Smooth muscle cell (in vitro differentiated cells): ENCODE measurements at regions not wholly inside any gene's neighbourhood (a gene's known extent, or its start where the extent isn't known, plus 50 kb on each side); places are given as distances from the start of the nearest gene placed in this dataset.
"Not testable (repeated sequence)": the region's sequence is repeated elsewhere in the genome, so short reads cannot be mapped to it uniquely, and the experiment has no call there.

Source experiments
- DNase-seq: peaks from one replicate; lab custom pipeline; 2025; ENCODE audit not compliant: unreplicated experiment; lab: John Stamatoyannopoulos, UW
- H2AFZ ChIP-seq: fragments of 200-600 bp; sonication (generic); 2 replicates; pipeline ENCODE4 v1.6.0; 2016; ENCODE audit warnings: antibody characterized with exemption, low read depth, mild to moderate bottlenecking
- H3F3A ChIP-seq: fragments of 200-600 bp; sonication (generic); 2 replicates; pipeline ENCODE4 v1.6.0; 2017; ENCODE audit warnings: antibody characterized with exemption, low read depth
- H3K27ac ChIP-seq: fragments of 200-600 bp; sonication (generic); 2 replicates; pipeline ENCODE4 v1.5.1; 2016; ENCODE audit warnings: low read depth, mild to moderate bottlenecking
- H3K27me3 ChIP-seq: fragments of 200-600 bp; sonication (generic); 2 replicates; pipeline ENCODE4 v1.6.1; 2016; ENCODE audit warnings: low read depth, mild to moderate bottlenecking
- H3K36me3 ChIP-seq: fragments of 200-600 bp; sonication (generic); 2 replicates; pipeline ENCODE4 v1.5.1; 2016; ENCODE audit warnings: low read depth
- H3K4me1 ChIP-seq: fragments of 200-600 bp; sonication (generic); 2 replicates; pipeline ENCODE4 v1.5.1; 2016; ENCODE audit warnings: low read depth
- H3K4me2 ChIP-seq: fragments of 200-600 bp; sonication (generic); 2 replicates; pipeline ENCODE4 v1.6.0; 2016; ENCODE audit warnings: mild to moderate bottlenecking
- H3K4me3 ChIP-seq: fragments of 200-600 bp; sonication (generic); 2 replicates; pipeline ENCODE4 v1.5.1; 2016; ENCODE audit warnings: mild to moderate bottlenecking
- H3K79me2 ChIP-seq: fragments of 200-600 bp; sonication (generic); 2 replicates; pipeline ENCODE4 v1.6.0; 2016; ENCODE audit warnings: low read depth, mild to moderate bottlenecking
- H3K9ac ChIP-seq: fragments of 200-600 bp; sonication (generic); 2 replicates; pipeline ENCODE4 v1.6.0; 2016; ENCODE audit warnings: low read depth
- H3K9me3 ChIP-seq: fragments of 200-600 bp; sonication (generic); replicated peaks from 2 replicates; pipeline ENCODE4 v1.5.1; 2016; ENCODE audit warnings: low read depth
- H4K20me1 ChIP-seq: fragments of 200-600 bp; sonication (generic); 2 replicates; pipeline ENCODE4 v1.6.0; 2016; ENCODE audit warnings: low read depth
- CTCF ChIP-seq: fragments of 200-600 bp; sonication (generic); IDR thresholded peaks from 2 replicates; pipeline ENCODE4 v1.5.1; 2017; ENCODE audit warnings: borderline replicate concordance, mild to moderate bottlenecking, antibody characterized with exemption; ENCODE audit not compliant: insufficient read depth, poor library complexity, severe bottlenecking
- WGBS: methylation state at CpG from one replicate; pipeline ENCODE4 v1.1.7; 2016; ENCODE audit warnings: low lambda C conversion rate; 5-methylcytosine and 5-hydroxymethylcytosine counted together

- Histone ChIP-seq H3K4me2 (peak overlapping the region; percentile 72), H3K36me3 (no peaks in the 10 kb centered on the region)
Measured at GRCh38 chr6:164749221-164750064, 560.0 kb downstream of the C6orf118 start.

GRCh38 chr6:164744301-164744700, 565.1 kb downstream of the C6orf118 start:
- TF ChIP-seq CTCF = no peak
- no peak overlapping the region for H3K9ac ChIP-seq
- no peak for DNase-seq
- no peaks in the 10 kb centered on the region for H3K4me1 ChIP-seq
- no peak overlapping the region for H3K4me3 ChIP-seq
- H3K4me2 ChIP-seq = no peak overlapping the region
- H3K36me3 ChIP-seq = no peaks in the 10 kb centered on the region
- H2AFZ ChIP-seq = no peak overlapping the region
- H4K20me1 ChIP-seq = no peaks in the 10 kb centered on the region
- H3F3A ChIP-seq = peaks cover 10% of the 10 kb centered on the region
- H3K79me2 ChIP-seq = no peaks in the 10 kb centered on the region
- 90% methylated on average over 4 of the region's 4 CpGs for WGBS
- H3K27ac ChIP-seq = no peak overlapping the region
- no peaks in the 10 kb centered on the region for H3K27me3 ChIP-seq
- H3K9me3 ChIP-seq = no peaks in the 10 kb centered on the region

More at GRCh38 chr6:164749221-164750064, 560.0 kb downstream of the C6orf118 start:
- no peak for TF ChIP-seq CTCF
- Histone ChIP-seq H2AFZ (peak overlapping the region; percentile 4), H3K9ac (no peak overlapping the region), H3F3A (peaks cover 16% of the 10 kb centered on the region), H3K4me1 (peaks cover 5% of the 10 kb centered on the region), H4K20me1 (no peaks in the 10 kb centered on the region), H3K27me3 (no peaks in the 10 kb centered on the region), H3K9me3 (no peaks in the 10 kb centered on the region), H3K4me3 (peak overlapping the region; percentile 25), H3K79me2 (no peaks in the 10 kb centered on the region), H3K27ac (peak overlapping the region; percentile 68)
- DNase-seq = no peak
- WGBS = 15% methylated on average over 9 of the region's 9 CpGs

- Histone ChIP-seq H3K79me2 (no peaks in the 10 kb centered on the region), H3K4me1 (no peaks in the 10 kb centered on the region), H3K9ac (no peak overlapping the region), H3K4me2 (no peak overlapping the region), H3K36me3 (no peaks in the 10 kb centered on the region), H3K27me3 (no peaks in the 10 kb centered on the region), H3K4me3 (no peak overlapping the region), H2AFZ (no peak overlapping the region), H4K20me1 (no peaks in the 10 kb centered on the region), H3K27ac (no peak overlapping the region), H3F3A (no peaks in the 10 kb centered on the region), H3K9me3 (no peaks in the 10 kb centered on the region)
- TF ChIP-seq CTCF = no peak
- whole genome bisulfite sequencing = 93% methylated on average over 2 of the region's 3 CpGs
- DNase-seq = no peak
Measured at GRCh38 chr6:164741938-164742451, 567.4 kb downstream of the C6orf118 start.

DNA sequence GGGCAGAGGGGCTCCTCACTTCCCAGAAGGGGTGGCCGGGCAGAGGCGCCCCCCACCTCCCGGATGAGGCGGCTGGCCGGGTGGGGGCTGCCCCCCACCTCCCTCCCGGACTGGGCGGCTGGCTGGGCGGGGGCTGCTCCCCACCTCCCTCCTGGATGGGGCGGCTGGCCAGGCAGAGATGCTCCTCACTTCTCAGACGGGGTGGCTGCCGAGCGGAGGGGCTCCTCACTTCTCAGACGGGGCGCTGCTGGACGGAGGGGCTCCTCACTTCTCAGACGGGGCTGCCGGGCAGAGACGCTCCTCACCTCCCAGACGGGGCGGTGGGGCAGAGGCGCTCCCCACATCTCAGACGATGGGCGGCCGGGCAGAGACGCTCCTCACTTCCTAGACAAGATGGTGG, 573.3 kb downstream of the C6orf118 start:
- WGBS = 94% methylated on average over 21 of the region's 25 CpGs
- not testable (repeated sequence) for H4K20me1 ChIP-seq, H3K9ac ChIP-seq, H3F3A ChIP-seq, H3K27me3 ChIP-seq, H3K4me1 ChIP-seq, H3K36me3 ChIP-seq, H3K9me3 ChIP-seq, H3K79me2 ChIP-seq, DNase-seq, H2AFZ ChIP-seq, H3K4me2 ChIP-seq, H3K4me3 ChIP-seq, H3K27ac ChIP-seq
